ENCODE measurements at regions not wholly inside any gene's neighbourhood (a gene's known extent, or its start where the extent isn't known, plus 50 kb on each side); places are given as distances from the start of the nearest gene placed in this dataset.
"Not testable (repeated sequence)": the region's sequence is repeated elsewhere in the genome, so short reads cannot be mapped to it uniquely, and the experiment has no call there.

GRCh38 chr2:121061633-121062032, 223.4 kb downstream of the TFCP2L1 start:
- DNase-seq: no peak

- DNase-seq: no peak
Observed at GRCh38 chr2:121063471-121063870, 221.5 kb downstream of the TFCP2L1 start.

- no peak for DNase-seq
Observed at GRCh38 chr2:121064186-121064585, 220.8 kb downstream of the TFCP2L1 start.

DNA sequence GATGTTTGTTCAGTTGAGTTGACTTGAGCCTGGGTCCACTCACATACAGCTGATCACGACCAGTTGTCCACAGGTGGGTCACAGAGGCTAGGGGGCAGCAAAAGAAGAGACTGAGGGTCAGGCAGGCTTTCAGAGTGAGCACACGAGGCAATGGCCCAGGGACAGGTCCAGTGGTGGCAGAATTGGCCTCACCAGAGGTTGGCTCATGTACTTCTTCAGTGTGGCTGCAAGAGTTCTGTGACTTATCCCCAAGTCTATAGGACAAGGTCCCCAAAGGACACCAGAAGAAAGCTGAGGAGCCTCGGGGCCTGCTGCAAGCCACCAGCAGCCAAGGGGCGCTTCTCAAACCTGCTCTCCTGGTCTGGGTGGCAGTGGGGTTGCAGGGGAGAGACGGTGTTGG, 219.8 kb downstream of the TFCP2L1 start:
- DNase-seq: no peak

DNA sequence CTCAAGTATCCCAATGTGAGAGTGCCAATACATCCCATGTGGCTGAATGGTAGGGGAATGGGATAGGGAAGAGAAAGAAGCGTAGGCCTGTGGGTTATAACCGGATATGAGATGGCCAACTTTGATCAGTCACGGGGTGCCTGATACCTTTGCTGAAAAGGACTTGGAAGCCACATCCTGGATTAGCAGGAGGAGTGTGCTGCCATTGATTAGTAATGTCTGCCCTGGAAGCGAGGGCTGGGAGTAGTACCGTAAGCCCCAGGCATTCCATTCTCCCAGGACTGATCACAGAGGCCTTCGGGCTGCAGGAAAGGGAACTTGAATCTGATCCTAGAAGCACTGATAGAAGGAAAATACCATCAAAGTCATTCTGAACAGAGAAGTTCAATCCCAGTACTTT, 218.5 kb downstream of the TFCP2L1 start:
- no peak for DNase-seq

- DNase-seq: no peak
Observed at GRCh38 chr2:121068851-121069250, 216.2 kb downstream of the TFCP2L1 start.

- no peak for DNase-seq
Observed at GRCh38 chr2:121069434-121069969, 215.5 kb downstream of the TFCP2L1 start.

DNA sequence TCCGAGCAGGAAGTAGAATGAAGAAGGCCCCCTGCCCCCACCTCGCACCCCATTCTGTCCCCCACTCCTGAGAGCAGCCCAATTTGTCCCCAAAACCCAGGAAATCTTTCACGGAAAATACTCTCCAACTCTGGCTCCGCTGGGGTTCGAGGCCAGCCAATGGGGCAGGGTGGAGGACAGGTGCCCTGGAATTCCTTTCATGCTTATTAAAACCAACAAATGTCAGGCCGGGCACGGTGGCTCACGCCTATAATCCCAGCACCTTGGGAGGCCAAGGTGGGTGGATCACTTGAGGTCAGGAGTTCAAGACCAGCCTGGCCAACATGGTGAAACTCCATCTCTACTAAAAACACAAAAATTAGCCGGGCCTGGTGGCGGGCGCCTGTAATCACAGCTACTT, 214.9 kb downstream of the TFCP2L1 start:
- DNase-seq: not testable (repeated sequence)

GRCh38 chr2:121071034-121071504, 213.9 kb downstream of the TFCP2L1 start:
- no peak for DNase-seq

GRCh38 chr2:121072784-121073183, 212.2 kb downstream of the TFCP2L1 start:
- DNase-seq: no peak

- no peak for DNase-seq
Observed at GRCh38 chr2:121073320-121074210, 211.4 kb downstream of the TFCP2L1 start.

DNA sequence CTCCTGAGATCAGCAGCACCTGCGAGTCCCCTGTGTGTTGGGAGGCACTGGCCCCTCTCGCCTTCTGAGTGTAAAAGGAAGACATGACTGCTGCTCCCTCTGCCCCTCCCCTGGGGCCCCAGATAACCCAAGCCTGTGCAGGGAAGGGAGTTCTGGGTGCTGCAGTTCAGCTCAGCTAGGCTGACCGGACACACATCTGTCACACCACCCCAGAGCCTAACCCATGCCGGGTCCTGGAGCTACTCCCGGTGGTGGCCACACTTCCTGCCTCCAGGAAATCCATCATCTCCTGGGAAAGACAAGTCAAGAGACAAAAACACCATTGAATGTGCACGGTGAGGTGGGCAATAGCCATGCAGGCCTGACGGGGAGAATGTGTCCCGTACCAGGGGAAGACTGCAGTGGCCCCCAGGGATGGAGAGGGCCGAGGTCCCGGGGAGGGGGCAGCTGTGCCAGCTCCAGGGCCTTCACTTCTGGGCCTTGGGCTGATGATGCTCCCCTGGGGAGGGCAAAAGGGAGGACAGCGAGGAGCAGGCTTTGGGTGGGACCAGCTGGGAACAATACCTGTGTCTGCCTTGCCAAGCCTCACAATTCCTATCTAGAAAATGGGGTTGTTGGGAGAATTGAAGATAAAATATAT, 210.6 kb downstream of the TFCP2L1 start:
- no peak for DNase-seq

- DNase-seq: no peak
Observed at GRCh38 chr2:121075006-121075551, 209.9 kb downstream of the TFCP2L1 start.

DNA sequence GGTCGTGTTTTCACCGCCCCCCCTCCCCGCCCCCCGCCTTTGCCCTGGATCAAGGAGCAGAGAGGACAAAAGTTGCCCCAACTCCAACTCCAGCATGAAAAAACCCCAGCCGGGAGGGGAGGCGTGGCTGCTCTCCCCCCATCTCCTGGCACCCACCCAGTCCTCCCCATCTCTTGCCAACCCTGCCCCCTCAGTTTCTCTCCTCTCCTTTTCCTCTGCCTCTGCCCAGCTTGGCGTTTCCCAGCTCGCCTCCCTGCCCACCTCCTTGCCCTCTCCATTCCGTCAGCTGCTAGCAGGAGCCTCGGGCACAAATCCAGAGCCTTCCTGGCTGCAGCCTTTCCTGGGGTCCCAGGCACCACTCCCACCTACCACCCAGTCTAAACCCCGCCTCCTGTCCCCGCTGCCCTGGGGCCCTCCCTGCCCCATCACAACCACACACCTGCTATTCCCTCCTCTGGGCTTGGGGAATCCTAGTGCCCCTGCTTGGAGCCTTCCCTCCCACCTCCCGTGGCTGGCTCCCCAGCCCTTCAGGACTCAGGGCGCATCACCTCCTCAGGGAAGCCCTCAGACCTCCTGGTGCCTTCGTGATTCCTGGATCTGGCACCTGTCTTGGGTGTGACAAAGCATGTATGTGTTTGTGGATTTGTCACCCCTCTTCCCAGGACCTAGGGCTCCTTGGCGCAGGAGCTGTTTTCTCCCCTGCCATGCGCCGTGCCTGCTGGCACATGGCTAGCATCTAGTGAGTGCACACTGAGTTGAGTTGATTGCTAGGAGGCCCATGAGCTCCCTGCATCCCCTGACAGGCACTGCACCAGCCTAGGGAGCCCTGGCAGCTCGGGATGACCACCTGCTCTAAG, 209.1 kb downstream of the TFCP2L1 start:
- DNase-seq: no peak

DNA sequence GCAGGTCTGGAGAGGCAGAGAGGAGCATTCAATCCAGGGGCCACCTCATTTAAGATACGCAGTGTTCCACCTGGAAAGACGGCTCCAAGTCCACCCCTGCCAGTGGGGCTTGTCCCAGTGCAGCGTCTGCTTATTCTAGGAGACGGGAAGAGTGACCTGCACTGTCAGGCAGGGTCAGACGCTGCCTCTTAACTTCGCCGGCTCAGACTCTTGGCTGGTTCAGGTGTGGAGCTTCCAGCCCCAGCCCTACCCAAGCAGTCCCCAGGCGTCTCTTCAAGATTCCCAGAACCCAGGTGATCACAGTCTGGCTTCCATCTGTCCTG, 208.5 kb downstream of the TFCP2L1 start:
- DNase-seq: no peak

DNA sequence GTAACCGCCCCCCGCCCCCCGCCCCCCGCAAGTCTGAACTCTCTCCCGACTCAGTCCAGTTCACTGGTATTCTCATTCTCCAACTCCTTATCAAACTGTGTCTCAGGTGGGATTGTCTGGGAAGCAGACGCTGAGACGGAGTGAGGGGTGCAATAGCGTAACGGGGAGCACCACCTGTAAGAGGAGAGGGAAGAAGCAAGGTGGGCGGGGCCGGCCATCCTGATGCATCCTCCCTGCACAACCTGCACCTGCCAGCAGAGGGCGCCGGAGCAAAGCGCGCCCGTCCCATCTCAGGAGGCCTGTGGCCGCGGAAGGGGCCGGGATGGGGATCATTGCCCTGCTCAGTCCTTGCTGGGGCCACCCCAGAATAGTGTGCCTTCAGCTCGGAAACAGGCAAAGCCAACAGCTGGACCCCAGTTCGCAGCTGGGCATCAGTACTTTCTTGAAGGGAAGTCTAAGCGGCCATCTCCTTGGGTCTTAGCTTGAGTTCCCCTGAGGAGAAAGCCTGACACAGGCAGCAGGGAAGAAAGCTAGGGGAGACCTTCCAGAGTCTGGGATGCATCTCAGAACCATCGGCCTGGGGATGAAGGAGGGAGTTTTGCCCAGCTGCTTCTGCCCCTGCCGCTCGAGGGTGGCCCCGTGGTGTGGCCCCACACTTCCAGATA, 208.0 kb downstream of the TFCP2L1 start:
- peak; percentile 34 for DNase-seq

DNA sequence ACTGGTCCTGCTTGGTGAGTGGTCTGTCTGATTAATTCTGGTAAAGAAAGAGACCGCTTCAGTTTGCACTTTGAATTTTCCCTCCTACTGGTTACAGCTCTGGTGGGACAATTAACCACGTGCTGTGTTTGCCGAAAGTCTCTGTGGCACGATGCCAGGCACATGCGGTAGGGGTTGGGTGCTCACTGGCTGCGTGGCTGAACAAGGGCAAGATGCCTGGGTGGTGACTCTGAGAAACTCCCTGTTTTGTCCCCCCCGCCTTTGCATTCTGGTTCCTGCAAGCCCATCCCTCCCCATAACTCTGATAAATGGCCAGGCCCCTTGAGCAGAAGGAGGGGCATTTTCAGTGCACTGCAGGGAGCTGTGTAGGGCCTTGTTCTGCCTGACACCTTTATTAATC, 206.1 kb downstream of the TFCP2L1 start:
- DNase-seq: no peak

- peak; percentile 10 for DNase-seq
Observed at GRCh38 chr2:121080013-121080772, 204.8 kb downstream of the TFCP2L1 start.

DNA sequence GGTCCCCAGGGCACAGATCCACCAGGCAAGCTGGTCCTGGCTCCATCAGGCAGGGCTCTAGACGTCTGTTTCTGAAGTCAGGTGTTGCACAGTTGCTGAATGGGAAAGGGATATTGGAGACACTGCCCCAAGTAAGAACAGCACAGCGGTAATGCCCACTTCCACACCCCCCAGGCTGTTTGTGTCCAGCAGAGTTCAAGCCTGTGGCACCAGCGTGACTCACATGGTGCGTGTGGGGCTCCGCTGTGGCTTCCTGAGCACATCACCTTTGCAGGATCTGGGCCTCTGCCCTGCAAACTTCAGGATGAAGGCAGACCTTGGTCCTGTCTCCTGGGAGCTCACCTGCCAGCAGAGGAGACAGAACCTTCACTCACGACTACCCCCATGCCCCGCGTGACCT, 203.3 kb downstream of the TFCP2L1 start:
- DNase-seq: no peak

DNA sequence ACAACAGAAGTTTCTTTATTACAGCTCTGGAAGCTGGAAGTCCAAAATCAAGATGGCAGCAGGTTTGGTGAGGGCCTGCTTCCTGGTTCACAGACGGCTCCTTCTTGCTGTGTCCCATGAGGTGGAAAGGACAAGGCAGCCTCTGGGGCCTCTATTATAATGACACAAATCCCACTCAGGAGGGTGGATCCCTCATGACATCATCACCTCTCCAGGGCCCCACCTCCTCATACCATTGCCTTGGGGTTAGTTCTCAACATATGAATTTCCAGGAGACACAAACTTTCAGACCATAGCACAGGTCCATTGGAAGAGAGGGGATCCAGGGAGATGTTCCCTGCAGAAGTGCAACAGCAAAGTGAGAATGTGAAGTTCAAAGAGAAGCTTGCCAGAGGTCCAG, 202.8 kb downstream of the TFCP2L1 start:
- DNase-seq: no peak

DNA sequence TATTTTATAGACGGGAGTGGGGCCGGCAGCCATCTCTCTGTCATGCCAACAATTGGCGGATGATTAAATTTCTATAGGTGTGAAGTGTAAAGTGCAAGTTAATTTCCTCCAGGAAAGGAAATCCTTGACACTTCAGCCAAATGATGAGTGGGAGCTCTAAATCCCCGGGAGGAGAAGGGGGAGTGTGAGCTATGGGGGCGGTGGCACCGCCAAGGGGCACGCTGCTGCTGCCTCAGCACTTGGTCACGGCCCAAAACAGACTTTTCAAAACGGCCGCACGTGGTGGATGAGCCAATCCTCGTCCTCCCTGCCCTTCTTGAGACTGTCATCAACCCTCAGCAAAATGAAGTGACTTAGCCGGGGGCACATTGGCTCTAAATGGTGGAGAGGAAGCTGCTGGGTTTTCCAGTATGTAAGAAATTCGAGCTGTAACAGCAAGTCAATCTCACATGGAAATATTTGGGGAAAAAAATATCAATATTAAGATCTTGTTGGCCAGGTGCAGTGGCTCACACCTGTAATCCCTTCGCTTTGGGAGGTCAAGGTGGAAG, 200.8 kb downstream of the TFCP2L1 start:
- no peak for DNase-seq

Measured in activated effector memory CD4-positive, alpha-beta T cell treated with Interleukin-2 at 50 U/mL for 16 hours (primary cell).